22Rv1 (cell line): ENCODE measurements at regions not wholly inside any gene's neighbourhood (a gene's known extent, or its start where the extent isn't known, plus 50 kb on each side); places are given as distances from the start of the nearest gene placed in this dataset.

Source experiments
- H3K27ac ChIP-seq: fragments of 450-650 bp; 2 replicates; pipeline ENCODE4 v1.5.1; 2017
- CTCF ChIP-seq: fragments of 450-650 bp; IDR thresholded peaks from 2 replicates; pipeline ENCODE4 v1.5.1; 2017; ENCODE audit warnings: mild to moderate bottlenecking
- ZFX ChIP-seq: fragments of 450-650 bp; IDR thresholded peaks from 2 replicates; pipeline ENCODE4 v1.6.1; 2017; ENCODE audit warnings: antibody characterized with exemption, borderline replicate concordance

- no peak for TF ChIP-seq ZFX
- TF ChIP-seq CTCF: no peak
- H3K27ac ChIP-seq: no peak overlapping the region
These were observed 130.6 kb upstream of the ATP6AP2 start for GRCh38 chrX:40449956-40450706.

DNA sequence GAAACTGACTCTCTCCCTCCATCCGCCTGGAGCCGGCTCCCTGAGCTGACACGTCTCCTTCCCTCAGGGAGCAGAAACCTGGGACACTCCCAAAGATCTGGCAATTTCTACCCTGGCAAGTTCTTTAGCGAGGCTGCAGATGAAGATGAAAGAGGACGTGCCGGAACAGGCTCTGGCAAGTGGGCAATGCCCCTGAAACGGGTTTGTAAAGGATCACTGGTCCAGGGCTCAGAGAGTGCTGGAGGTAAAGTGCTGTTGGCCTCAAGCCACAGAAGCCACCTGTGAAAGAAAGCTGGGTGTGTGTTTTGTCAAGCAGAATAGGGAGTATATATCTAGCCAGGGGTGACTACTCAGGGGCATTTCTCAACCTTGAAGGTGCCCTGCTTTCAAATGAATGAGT lies 131.4 kb upstream of the ATP6AP2 start:
- no peak overlapping the region for H3K27ac ChIP-seq
- TF ChIP-seq CTCF (no peak), ZFX (no peak)

GRCh38 chrX:40448793-40449192 lies 132.0 kb upstream of the ATP6AP2 start:
- H3K27ac ChIP-seq: no peak overlapping the region
- TF ChIP-seq ZFX (no peak), CTCF (no peak)

DNA sequence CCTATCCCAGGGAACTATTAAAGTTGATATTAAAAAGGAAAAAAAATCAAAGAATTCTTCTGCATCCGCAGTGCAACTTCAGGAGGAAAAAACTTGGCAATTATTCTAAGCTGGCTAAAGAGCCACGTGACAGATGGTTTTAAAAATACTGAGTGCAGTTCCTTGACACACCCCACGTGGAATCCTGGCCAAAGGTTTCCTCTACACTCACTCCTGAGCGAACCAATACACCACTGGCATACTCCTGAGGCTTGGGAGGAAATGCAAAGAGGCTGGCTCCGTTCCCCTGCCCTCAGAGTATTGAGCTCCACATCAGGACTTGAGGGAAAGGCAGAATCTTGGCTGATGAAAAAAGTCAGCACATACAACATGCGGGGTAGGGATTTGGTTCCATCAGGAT lies 133.8 kb upstream of the ATP6AP2 start:
- no peak overlapping the region for H3K27ac ChIP-seq
- no peak for TF ChIP-seq CTCF
- TF ChIP-seq ZFX: no peak

DNA sequence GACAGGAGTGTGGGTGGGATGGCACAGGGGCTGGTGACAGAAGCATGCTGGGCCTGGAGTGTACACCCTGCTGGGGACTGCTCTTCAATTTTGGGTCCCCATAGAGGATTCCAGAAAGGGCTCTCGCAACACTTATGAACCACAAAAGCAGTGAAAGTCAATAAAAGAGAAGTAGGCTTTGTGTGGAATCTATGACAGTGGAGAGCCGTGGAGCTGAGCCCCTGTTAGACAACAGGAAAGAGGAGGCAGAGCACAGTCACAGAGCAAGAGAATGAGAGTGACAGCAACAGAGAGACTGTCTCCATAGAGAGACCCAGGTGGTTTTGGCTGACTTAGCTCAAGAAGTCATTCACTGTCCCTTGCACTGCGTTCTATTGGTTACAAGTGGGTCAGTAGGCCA lies 135.1 kb upstream of the ATP6AP2 start:
- TF ChIP-seq ZFX (no peak), CTCF (no peak)
- no peak overlapping the region for H3K27ac ChIP-seq

DNA sequence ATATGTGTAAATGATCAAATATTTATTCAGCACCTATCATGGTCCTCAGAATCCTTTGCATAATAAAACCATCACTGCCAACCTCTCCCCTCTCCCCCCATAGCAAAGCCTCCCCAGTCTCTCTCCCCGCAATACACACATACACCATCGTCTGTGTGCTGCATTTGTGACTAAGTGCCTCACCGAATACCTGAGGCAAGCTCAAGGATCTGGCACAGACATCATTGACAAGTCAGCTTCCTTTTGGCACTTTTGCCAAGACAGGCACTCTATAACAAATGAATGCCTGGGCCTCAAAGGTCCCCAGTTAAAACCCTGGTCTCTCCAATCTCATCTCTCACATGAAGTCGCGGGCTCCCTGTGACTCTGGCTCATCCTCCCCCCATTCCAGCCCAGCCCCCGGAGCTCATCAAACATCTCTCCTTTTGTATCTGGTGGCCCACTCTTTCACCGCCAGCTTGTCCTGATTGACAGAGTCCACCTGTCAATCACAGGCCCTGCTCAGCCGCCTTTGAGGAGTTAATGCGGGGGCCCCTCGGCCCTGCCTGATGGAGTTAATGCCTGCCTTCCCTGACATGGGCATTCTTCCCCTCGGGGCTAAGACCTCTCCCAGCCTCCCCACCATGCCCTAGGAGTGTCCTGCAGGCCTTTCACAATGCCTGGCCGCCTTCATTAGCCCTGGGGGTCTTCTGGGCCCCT lies 135.8 kb upstream of the ATP6AP2 start:
- H3K27ac ChIP-seq: no peak overlapping the region
- TF ChIP-seq CTCF (no peak), ZFX (no peak)

GRCh38 chrX:40444133-40444532 lies 136.6 kb upstream of the ATP6AP2 start:
- no peak for TF ChIP-seq CTCF
- TF ChIP-seq ZFX: no peak
- no peak overlapping the region for H3K27ac ChIP-seq
